HS-5 (cell line): ENCODE measurements at regions not wholly inside any gene's neighbourhood (a gene's known extent, or its start where the extent isn't known, plus 50 kb on each side); places are given as distances from the start of the nearest gene placed in this dataset.

Experiments used
- DNase-seq: peaks from one replicate; pipeline ENCODE4 v3.0.0-alpha.2; 2012; ENCODE audit warnings: low read depth

DNA sequence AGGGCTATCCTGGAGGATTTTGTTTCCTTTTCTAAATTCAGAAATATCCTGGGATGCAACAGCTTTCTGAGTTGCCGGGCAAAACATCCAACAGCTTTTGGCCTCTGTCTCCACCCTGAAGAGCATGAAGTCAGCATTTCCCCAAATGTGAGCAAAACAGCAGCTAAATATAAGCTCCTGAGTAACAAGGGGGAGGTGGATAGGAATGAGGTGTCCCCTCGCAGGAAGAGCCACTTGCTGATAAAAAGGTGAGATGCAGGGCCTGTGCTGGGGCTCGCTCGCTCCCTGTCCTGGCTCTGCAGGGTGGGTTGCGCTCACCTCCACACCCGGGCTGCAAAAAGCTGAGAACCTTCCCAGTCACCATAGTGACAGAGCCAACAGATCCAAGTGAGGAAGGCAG, 264.3 kb downstream of the ZEB1 start:
- no peak for DNase-seq

DNA sequence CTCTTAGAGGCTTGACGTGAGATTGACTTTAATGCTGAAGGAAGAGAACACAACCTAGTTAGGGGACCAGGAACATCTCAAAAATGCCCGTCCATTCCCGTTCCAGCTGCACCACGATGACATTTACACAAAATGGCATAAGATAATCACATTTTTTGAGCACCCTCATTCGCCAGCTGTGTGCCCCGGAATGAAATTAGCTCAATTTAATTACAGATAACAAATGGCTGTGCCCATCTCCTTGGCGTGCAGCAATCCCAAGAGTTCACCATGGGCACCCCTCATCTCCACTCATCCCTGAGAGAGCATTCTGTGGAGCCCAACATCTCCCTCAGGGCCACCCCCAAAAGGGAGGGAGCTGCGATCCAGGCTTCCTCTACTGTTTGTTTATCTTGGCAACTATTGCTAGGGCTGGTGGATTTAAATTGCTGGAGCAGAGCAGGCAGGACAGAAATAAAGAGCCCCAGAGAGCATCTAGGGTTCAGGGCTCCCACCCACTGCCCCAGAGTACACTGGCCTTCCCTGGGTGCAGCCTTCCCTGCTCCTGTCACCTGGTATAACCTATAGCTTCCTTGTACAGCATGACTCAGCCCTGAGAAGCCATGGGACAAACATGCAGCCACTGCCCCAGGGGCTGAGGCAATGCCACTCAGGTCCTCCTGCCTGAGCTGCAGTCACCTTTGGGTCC, 263.5 kb downstream of the ZEB1 start:
- no peak for DNase-seq

DNA sequence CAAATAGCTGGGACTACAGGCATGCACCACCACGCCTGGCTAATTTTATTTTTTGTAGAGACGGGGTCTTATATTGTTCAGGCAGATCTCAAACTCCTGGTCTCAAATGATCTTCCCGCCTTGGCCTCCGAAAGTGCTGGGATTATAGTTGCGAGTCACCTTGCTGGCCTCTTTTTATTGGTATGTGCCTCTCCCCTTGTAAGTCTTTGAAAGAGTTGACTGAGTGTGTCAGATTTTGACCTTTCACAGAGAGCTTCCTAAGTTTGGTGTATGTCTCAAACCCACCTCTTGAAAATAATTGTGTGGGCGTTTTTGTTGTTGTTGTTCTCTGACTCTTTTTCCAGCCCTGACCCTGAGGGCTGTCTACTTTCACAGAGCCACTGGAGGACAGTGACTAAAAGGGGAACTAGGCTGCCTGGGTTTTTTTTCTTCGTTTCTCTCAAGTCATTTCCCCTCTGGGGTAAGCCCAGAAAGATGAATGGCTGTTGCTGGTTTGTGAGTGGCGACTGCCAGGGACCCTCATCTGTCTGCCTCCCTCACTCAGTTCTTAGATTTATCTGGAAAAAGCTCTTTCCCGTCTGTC, 262.8 kb downstream of the ZEB1 start:
- no peak for DNase-seq

DNA sequence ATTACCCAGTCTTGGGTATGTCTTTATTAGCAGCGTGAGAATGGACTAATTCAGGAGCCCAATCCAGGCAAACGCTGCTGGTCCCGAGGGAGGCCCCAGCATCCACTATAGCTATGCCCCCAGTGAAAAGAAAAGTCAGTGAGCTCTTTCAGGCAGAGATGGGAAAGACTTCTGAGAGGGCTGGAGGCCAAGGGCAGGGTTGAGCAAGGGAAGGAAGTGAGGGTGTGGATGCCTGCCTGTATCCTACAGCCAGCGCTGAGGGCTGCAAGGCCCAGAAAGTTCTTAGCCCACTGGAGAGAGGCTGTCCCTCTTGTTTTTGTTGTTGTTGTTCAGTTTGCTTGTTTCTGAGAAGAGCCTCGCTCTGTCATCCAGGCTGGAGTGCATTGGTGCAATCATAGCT, 261.6 kb downstream of the ZEB1 start:
- no peak for DNase-seq
